ENCODE measurements at regions not wholly inside any gene's neighbourhood (a gene's known extent, or its start where the extent isn't known, plus 50 kb on each side); places are given as distances from the start of the nearest gene placed in this dataset.
"Not testable (repeated sequence)": the region's sequence is repeated elsewhere in the genome, so short reads cannot be mapped to it uniquely, and the experiment has no call there.

DNA sequence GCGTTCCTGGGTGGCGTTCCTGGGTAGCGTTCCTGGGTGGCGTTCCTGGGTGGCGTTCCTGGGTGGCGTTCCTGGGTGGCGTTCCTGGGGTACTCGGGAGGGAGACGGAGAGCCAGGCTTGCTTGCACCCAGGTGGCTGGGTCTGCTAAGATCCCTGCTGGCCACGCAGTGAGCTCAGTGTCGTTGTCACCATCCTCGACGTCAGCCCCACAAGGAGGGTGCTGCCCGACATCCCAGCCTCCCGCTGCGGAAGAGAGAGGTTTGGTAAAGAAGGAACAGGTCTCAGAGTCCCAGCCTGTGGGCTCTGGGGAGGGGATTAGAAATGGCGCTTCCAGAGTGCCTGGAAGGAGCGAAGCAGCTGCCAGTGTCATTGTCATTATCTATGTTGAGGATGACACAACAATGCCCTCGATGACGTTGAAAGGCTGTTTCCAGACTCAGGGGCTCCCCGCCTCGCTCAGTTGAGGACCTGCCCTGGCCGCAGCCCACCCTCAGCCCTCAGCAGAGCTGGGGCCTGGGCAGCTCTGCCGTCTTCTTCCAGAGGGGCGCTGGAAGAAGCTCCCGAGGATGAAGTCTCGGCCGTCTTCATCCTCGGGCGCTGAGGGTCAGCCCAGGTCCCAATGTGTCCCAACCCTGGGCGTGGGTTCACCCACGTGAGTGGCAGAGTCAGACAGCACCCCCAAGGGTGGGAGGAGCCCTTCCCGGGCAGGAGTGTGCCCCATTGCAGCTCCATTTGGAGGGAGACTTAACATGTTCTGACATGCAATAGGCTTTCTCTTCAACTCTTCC, 328.8 kb downstream of the ADGRD1 start:
- CTCF ChIA-PET (ENCODE audit: partially characterized antibody), result no interaction called here
- no peaks in the 10 kb centered on the region for H3K36me3 Mint-ChIP-seq
- no peak for DNase-seq

DNA sequence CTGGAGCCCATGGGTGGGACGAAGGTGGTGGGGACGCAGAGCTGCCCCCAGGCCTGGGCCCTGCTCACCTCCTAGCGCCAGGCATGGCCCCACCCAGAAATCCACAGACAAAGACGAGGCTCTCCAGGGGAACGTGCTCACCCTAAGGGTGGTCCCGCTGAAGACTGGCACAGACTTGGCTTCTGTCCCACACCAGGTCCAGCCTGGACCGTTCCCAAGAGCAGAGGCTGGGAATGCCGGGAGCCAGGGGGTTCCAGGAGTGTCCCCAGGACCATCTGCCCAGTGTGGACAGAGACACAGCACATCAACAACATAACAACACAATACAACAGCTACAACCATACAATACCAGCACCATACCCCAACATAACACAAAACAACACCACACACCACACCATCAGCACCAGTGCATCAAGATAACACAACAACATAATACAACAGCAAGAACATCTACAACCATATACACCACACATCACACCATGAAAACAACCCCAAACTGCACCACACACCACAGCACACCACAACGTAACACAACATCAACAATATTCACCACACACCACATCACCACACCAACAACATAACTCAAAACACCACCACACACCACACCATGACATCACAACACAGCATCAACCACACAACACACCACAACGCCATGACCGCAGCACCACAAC, 329.6 kb downstream of the ADGRD1 start:
- Histone ChIP-seq H3K27me3 (ENCODE audit: insufficient read depth, low read length) (no peaks in the 10 kb centered on the region), H3K27ac (ENCODE audit: low read depth, low read length) (no peak overlapping the region), H3K9me3 (ENCODE audit: control insufficient read depth in 1 of 2, low read length in 2 of 2) (no peaks in the 10 kb centered on the region), H3K4me3 (ENCODE audit: low read length in 2 of 2) (no peak overlapping the region), H3K4me1 (ENCODE audit: insufficient read depth, low read length) (no peaks in the 10 kb centered on the region), H3K36me3 (ENCODE audit: insufficient read depth, low read length) (no peaks in the 10 kb centered on the region)
- Mint-ChIP-seq H3K4me1 (no peaks in the 10 kb centered on the region), H3K4me3 (no peak overlapping the region), H3K27me3 (peaks cover 2 to 6% of the 10 kb centered on the region in 2 donors), H3K36me3 (no peaks in the 10 kb centered on the region), H3K27ac (no peak overlapping the region), H3K9me3 (no peaks in the 10 kb centered on the region)
- intact Hi-C loops (cut with micrococcal nuclease), result no loop called here
- POLR2A ChIA-PET (ENCODE audit: partially characterized antibody), result no interaction called here
- CTCF ChIA-PET (ENCODE audit: partially characterized antibody), result no interaction called here
- DNase-seq, result no peak

More for the DNA sequence above, 328.8 kb downstream of the ADGRD1 start:
- Mint-ChIP-seq H3K27me3 (peaks cover 2 to 6% of the 10 kb centered on the region in 2 donors), H3K4me3 (no peak overlapping the region), H3K9me3 (no peaks in the 10 kb centered on the region), H3K4me1 (no peaks in the 10 kb centered on the region), H3K27ac (no peak overlapping the region)
- no peaks in the 10 kb centered on the region for H3K9me3 ChIP-seq (ENCODE audit: control insufficient read depth in 1 of 2, low read length in 2 of 2)
- POLR2A ChIA-PET (ENCODE audit: partially characterized antibody), result no interaction called here
- intact Hi-C loops (cut with micrococcal nuclease), result no loop called here
- no peak overlapping the region for H3K27ac ChIP-seq (ENCODE audit: low read depth, low read length)
- no peaks in the 10 kb centered on the region for H3K4me1 ChIP-seq (ENCODE audit: insufficient read depth, low read length)
- H3K4me3 ChIP-seq (ENCODE audit: low read length in 2 of 2), result no peak overlapping the region
- no peaks in the 10 kb centered on the region for H3K36me3 ChIP-seq (ENCODE audit: insufficient read depth, low read length)
- H3K27me3 ChIP-seq (ENCODE audit: insufficient read depth, low read length), result no peaks in the 10 kb centered on the region

DNA sequence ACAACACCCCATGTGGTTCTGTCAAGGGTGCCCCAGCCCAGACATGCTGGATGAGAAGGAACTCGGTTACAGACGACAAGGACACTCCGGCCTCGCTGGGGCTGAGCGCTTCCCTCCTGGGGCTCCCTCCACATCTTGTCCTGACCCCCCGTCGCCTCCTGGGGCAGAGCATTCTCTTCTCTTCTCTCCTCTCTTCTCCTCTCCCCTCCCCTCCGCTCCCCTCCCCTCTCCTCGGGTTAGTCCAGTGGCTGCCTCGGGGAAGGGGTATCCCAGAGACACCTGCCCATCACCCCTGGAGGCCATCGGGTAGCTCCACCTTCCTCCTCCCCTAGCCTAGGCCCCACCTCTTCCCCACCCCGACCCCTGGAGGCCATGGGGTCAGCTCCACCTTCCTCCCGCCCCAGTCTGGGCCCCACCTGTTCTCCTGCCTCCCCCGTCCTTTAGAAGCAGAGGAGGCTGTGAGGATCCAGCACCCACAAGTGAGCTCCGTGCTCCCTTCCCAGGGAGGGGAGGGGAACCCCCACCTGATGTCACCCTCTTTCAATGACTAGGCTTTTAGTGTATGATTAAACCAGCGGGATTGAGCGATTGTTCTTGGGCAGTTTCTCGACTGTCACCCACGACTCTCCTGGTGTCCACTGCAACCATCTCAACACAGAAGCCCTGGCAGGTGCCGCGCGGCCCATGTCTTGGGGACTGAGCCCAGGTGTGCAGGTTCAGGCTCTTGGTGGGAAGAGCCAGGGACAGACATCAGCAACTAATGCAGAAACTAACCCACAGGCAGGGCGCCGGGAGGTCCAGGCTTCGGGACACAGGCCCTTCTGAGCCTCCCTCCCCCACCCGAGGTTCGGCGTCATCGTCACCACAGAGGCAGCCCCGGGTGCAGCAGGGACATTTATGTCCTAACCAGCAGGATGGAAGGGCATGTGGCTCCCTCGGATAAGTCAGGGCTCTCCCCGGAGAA, 330.4 kb downstream of the ADGRD1 start:
- H3K4me3 ChIP-seq (ENCODE audit: low read length in 2 of 2); H3K4me1 Mint-ChIP-seq; intact Hi-C loops (cut with micrococcal nuclease): not testable (repeated sequence)

DNA sequence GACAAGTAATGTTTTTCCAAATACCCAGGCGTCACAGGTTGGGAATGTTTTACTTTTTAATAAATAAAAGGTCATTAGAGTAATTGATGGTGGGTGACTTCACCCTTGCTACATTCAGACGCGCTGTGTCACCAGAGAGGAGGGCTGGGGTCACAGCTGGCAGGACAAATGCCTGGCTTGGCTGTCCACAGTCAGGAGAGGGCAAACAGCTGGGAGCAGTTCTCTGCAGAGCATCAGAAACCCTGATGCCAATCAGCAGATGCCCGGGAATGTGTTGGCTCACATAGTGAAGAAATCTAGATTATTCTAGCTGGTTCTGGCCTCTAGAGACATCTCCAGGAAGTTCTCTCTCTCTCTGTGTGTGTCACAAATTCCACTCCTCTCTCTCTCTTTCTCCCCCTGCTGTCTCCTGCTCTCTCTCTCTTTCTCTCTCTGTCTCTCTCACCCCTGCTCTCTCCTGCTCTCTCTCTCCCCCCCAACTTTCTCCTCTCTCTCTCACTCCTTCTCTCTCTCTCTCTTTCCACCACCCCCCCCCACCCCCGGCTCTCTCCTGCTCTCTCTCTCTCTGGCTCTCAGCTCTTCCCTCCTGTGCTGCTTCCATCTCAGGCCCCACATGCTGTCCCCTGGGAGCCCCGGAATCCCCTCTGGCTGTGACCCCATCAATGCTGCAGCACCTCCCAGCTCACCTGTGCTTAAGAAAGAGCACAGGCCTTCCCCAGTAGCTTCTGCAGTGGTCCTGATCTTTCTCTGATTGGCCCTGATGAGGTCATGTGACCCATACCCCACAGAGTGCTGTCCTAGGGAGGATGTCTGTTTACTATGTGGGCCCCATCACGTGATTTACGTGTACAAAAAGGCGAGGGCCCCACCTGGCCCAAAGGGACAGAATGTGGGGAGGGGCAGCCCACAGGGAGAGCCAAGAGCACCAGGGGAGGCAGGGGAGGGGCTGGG, 331.5 kb downstream of the ADGRD1 start:
- H3K9me3 Mint-ChIP-seq; H3K4me1 ChIP-seq (ENCODE audit: insufficient read depth, low read length); H3K4me3 ChIP-seq (ENCODE audit: low read length in 2 of 2); H3K27me3 Mint-ChIP-seq; H3K36me3 ChIP-seq (ENCODE audit: insufficient read depth, low read length); H3K27ac ChIP-seq (ENCODE audit: low read depth, low read length); H3K4me3 Mint-ChIP-seq; H3K9me3 ChIP-seq (ENCODE audit: control insufficient read depth in 1 of 2, low read length in 2 of 2); H3K27me3 ChIP-seq (ENCODE audit: insufficient read depth, low read length); DNase-seq; H3K36me3 Mint-ChIP-seq; intact Hi-C loops (cut with micrococcal nuclease); H3K4me1 Mint-ChIP-seq; CTCF ChIA-PET (ENCODE audit: partially characterized antibody); POLR2A ChIA-PET (ENCODE audit: partially characterized antibody): not testable (repeated sequence)
- H3K27ac Mint-ChIP-seq, result peak overlapping the region in 1 of 7 donors; percentile 46

More for the DNA sequence above, 330.4 kb downstream of the ADGRD1 start:
- CTCF ChIA-PET (ENCODE audit: partially characterized antibody); H3K9me3 Mint-ChIP-seq; DNase-seq; POLR2A ChIA-PET (ENCODE audit: partially characterized antibody); H3K36me3 Mint-ChIP-seq; H3K9me3 ChIP-seq (ENCODE audit: control insufficient read depth in 1 of 2, low read length in 2 of 2); H3K4me1 ChIP-seq (ENCODE audit: insufficient read depth, low read length); H3K27me3 Mint-ChIP-seq; H3K36me3 ChIP-seq (ENCODE audit: insufficient read depth, low read length); H3K27me3 ChIP-seq (ENCODE audit: insufficient read depth, low read length); H3K4me3 Mint-ChIP-seq; H3K27ac Mint-ChIP-seq; H3K27ac ChIP-seq (ENCODE audit: low read depth, low read length): not testable (repeated sequence)

DNA sequence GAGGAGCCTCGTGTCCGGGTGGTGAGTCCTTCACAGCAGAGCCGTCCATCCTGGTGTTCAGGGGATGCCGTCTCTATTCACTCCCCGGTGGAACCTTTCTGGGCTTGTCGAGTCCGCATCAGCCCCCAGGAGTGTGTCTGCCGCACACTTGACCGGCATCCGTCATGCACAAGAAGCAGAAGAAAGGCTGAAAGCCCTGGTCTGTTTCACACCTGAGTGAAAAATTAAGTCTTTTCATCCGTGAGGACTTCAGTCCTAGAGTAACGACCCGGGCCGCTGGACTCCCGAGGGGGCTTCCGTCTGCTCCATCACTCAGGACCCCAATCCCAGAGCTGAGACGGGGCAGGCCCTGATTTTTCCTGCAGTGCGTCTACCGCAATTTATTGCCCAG, 332.2 kb downstream of the ADGRD1 start:
- H3K27ac ChIP-seq (ENCODE audit: low read depth, low read length); POLR2A ChIA-PET (ENCODE audit: partially characterized antibody); H3K9me3 ChIP-seq (ENCODE audit: control insufficient read depth in 1 of 2, low read length in 2 of 2); DNase-seq; H3K27me3 Mint-ChIP-seq; CTCF ChIA-PET (ENCODE audit: partially characterized antibody); H3K36me3 ChIP-seq (ENCODE audit: insufficient read depth, low read length); H3K4me1 ChIP-seq (ENCODE audit: insufficient read depth, low read length); H3K27ac Mint-ChIP-seq; H3K9me3 Mint-ChIP-seq; H3K36me3 Mint-ChIP-seq; H3K4me3 ChIP-seq (ENCODE audit: low read length in 2 of 2); intact Hi-C loops (cut with micrococcal nuclease); H3K27me3 ChIP-seq (ENCODE audit: insufficient read depth, low read length); H3K4me1 Mint-ChIP-seq; H3K4me3 Mint-ChIP-seq: not testable (repeated sequence)

DNA sequence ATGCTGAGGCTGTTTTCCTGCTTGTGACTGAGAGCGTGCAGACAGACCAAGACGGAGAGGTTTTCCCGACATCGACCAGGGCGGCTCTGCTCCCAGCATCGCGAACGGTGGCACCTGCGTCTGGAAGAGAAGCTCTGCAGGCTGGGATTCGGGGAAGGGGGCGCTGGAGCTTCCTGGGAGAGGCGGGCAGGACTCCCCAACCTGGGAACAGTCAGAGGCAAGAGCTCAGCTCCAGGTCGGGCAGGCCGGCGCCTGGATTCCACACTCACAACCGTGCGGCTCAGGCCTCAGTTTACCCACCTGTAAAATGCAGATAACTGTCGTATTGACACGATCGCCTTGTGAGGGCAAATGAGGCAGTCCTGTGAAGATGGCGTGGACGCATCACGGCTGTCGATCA, 332.6 kb downstream of the ADGRD1 start:
- H3K27ac Mint-ChIP-seq; CTCF ChIA-PET (ENCODE audit: partially characterized antibody); H3K9me3 Mint-ChIP-seq: not testable (repeated sequence)

More for the DNA sequence above, 332.6 kb downstream of the ADGRD1 start:
- DNase-seq; H3K27me3 Mint-ChIP-seq; H3K4me1 Mint-ChIP-seq; H3K36me3 Mint-ChIP-seq; H3K36me3 ChIP-seq (ENCODE audit: insufficient read depth, low read length); H3K9me3 ChIP-seq (ENCODE audit: control insufficient read depth in 1 of 2, low read length in 2 of 2); H3K4me3 Mint-ChIP-seq; POLR2A ChIA-PET (ENCODE audit: partially characterized antibody); H3K4me3 ChIP-seq (ENCODE audit: low read length in 2 of 2); H3K27ac ChIP-seq (ENCODE audit: low read depth, low read length); intact Hi-C loops (cut with micrococcal nuclease); H3K4me1 ChIP-seq (ENCODE audit: insufficient read depth, low read length); H3K27me3 ChIP-seq (ENCODE audit: insufficient read depth, low read length): not testable (repeated sequence)

Data from CD4-positive, alpha-beta memory T cell (primary cell).